Breast epithelium (tissue), 4 donors: ENCODE measurements at regions not wholly inside any gene's neighbourhood (a gene's known extent, or its start where the extent isn't known, plus 50 kb on each side); places are given as distances from the start of the nearest gene placed in this dataset.

Experiments
- DNase-seq, 2 donors: peaks; one replicate each; pipeline ENCODE4 v3.0.0-alpha.2; 2019; ENCODE audit warnings: low spot score in 2 of 2
- H3K27ac ChIP-seq, 2 donors: fragments of 200-600 bp; sonication (generic) in 1 of 2; one replicate each; pipeline ENCODE4 v1.5.1; 2016 to 2019; ENCODE audit warnings: mild to moderate bottlenecking in 1 of 2
- H3K27me3 ChIP-seq, 2 donors: fragments of 200-600 bp; sonication (generic) in 1 of 2; one replicate each; pipeline versions ENCODE4 v1.5.1 to v1.6.0; 2017 to 2019; ENCODE audit warnings: control low read depth in 1 of 2, mild to moderate bottlenecking in 1 of 2
- H3K36me3 ChIP-seq: fragments of 200-600 bp; one replicate; pipeline ENCODE4 v1.5.1; 2019
- H3K4me1 ChIP-seq, 2 donors: fragments of 200-600 bp; sonication (generic); one replicate each; pipeline ENCODE4 v1.5.1; 2016 to 2019; ENCODE audit warnings: control low read depth in 1 of 2
- H3K4me3 ChIP-seq, 3 donors: fragments of 200-600 bp; sonication (generic); 1 replicate in 2 of 3; 2 replicates in 1 of 3; pipeline ENCODE4 v1.5.1; 2016 to 2019; ENCODE audit warnings: mild to moderate bottlenecking in 3 of 3, moderate library complexity in 2 of 3
- H3K9me3 ChIP-seq, 2 donors: fragments of 200-600 bp; sonication (generic) in 1 of 2; one replicate each; pipeline ENCODE4 v1.5.1; 2016 to 2019; ENCODE audit warnings: control low read depth in 1 of 2
- CTCF ChIP-seq, 3 donors: fragments of 450-650 bp; IDR thresholded peaks; one replicate each; pipeline ENCODE4 v1.5.1; 2016 to 2017; ENCODE audit warnings: antibody characterized with exemption in 3 of 3, mild to moderate bottlenecking in 3 of 3, moderate library complexity in 3 of 3
- POLR2A ChIP-seq: fragments of 450-650 bp; IDR thresholded peaks from one replicate; pipeline ENCODE4 v1.6.1; 2016; ENCODE audit warnings: antibody characterized with exemption, mild to moderate bottlenecking, moderate library complexity
- POLR2AphosphoS5 ChIP-seq, 3 donors: sonication (generic); formaldehyde crosslinking; IDR thresholded peaks; one replicate each; pipeline ENCODE4 v1.6.1; 2017; ENCODE audit warnings: antibody characterized with exemption in 3 of 3
- intact Hi-C: fragments of 100-400 bp; cut with DNase I; formaldehyde crosslinking; loops from one replicate; pipeline ENCODE4 v1.15.1; 2023; ENCODE audit warnings: low total_unique reads

GRCh38 chr1:10852998-10853520 is 56.6 kb upstream of the CASZ1 start:
- Histone ChIP-seq H3K36me3 (no peaks in the 10 kb centered on the region), H3K4me3 (no peak overlapping the region), H3K27ac (no peak overlapping the region), H3K4me1 (no peaks in the 10 kb centered on the region), H3K9me3 (no peaks in the 10 kb centered on the region), H3K27me3 (peaks cover 0 to 6% of the 10 kb centered on the region in 2 donors)
- intact Hi-C loops = no loop called here
- TF ChIP-seq CTCF (IDR thresholded peaks at IDR 0.05) = no peak
- TF ChIP-seq POLR2A = no peak
- TF ChIP-seq POLR2AphosphoS5 (IDR thresholded peaks at IDR 0.05) = no peak
- no peak for DNase-seq

GRCh38 chr1:10853701-10854100 is 57.3 kb upstream of the CASZ1 start:
- TF ChIP-seq POLR2AphosphoS5 (IDR thresholded peaks at IDR 0.05) (no peak), POLR2A (no peak), CTCF (IDR thresholded peaks at IDR 0.05) (no peak)
- peaks cover 0 to 6% of the 10 kb centered on the region in 2 donors for H3K27me3 ChIP-seq
- intact Hi-C loops = no loop called here
- no peak overlapping the region for H3K4me3 ChIP-seq
- H3K27ac ChIP-seq = no peak overlapping the region
- no peaks in the 10 kb centered on the region for H3K4me1 ChIP-seq
- H3K36me3 ChIP-seq = no peaks in the 10 kb centered on the region
- no peaks in the 10 kb centered on the region for H3K9me3 ChIP-seq
- no peak for DNase-seq

- Histone ChIP-seq H3K9me3 (no peaks in the 10 kb centered on the region), H3K4me3 (no peak overlapping the region), H3K27me3 (peaks cover 0 to 2% of the 10 kb centered on the region in 2 donors), H3K36me3 (no peaks in the 10 kb centered on the region), H3K27ac (no peak overlapping the region), H3K4me1 (no peaks in the 10 kb centered on the region)
- intact Hi-C loops = loop anchor here (5.0 kb wide), 1 partner anchor 757 kb away; no protein-coding TSS in a partner anchor
- TF ChIP-seq CTCF (IDR thresholded peaks at IDR 0.05) = no peak
- no peak for TF ChIP-seq POLR2AphosphoS5 (IDR thresholded peaks at IDR 0.05)
- TF ChIP-seq POLR2A = no peak
- no peak for DNase-seq
These were observed 58.5 kb upstream of the CASZ1 start for GRCh38 chr1:10854856-10855459.

- no peaks in the 10 kb centered on the region for H3K36me3 ChIP-seq
- no peak for DNase-seq
- TF ChIP-seq POLR2A (no peak), POLR2AphosphoS5 (IDR thresholded peaks at IDR 0.05) (no peak)
- H3K4me3 ChIP-seq = no peak overlapping the region
- H3K9me3 ChIP-seq = no peaks in the 10 kb centered on the region
- H3K27me3 ChIP-seq = no peaks in the 10 kb centered on the region
- no peak overlapping the region for H3K27ac ChIP-seq
- no peaks in the 10 kb centered on the region for H3K4me1 ChIP-seq
- intact Hi-C loops = loop anchor here (5.0 kb wide), 1 partner anchor 756 kb away; no protein-coding TSS in a partner anchor
These were observed 59.8 kb upstream of the CASZ1 start for GRCh38 chr1:10856176-10856683.

- Histone ChIP-seq H3K27me3 (no peaks in the 10 kb centered on the region), H3K4me1 (no peaks in the 10 kb centered on the region), H3K4me3 (no peak overlapping the region), H3K9me3 (no peaks in the 10 kb centered on the region), H3K27ac (no peak overlapping the region), H3K36me3 (no peaks in the 10 kb centered on the region)
- intact Hi-C loops = loop anchor here (5.0 kb wide), 1 partner anchor 755 kb away; no protein-coding TSS in a partner anchor
- TF ChIP-seq POLR2AphosphoS5 (IDR thresholded peaks at IDR 0.05) = no peak
- TF ChIP-seq CTCF (IDR thresholded peaks at IDR 0.05) = no peak
- TF ChIP-seq POLR2A = no peak
- DNase-seq = no peak
These were observed 60.6 kb upstream of the CASZ1 start for GRCh38 chr1:10856863-10857598.
